OCI-LY7 (cell line): ENCODE measurements at regions not wholly inside any gene's neighbourhood (a gene's known extent, or its start where the extent isn't known, plus 50 kb on each side); places are given as distances from the start of the nearest gene placed in this dataset.

Experiments used
- EZH2phosphoT487 ChIP-seq: fragments of 200-600 bp; sonication (generic); IDR thresholded peaks from 2 replicates; pipeline ENCODE4 v1.6.1; 2018; ENCODE audit warnings: low read depth, borderline replicate concordance, mild to moderate bottlenecking, mixed run types, antibody characterized with exemption, low read length, moderate library complexity, mixed read lengths
- TF ChIP-seq, protein P1 (sequence below): fragments of 200-600 bp; sonication (generic); conservative IDR thresholded peaks from 2 replicates; pipeline ENCODE4 v1.5.1; 2014; ENCODE audit warnings: mild to moderate bottlenecking, antibody characterized with exemption, low read length, moderate library complexity, mixed read lengths

DNA sequence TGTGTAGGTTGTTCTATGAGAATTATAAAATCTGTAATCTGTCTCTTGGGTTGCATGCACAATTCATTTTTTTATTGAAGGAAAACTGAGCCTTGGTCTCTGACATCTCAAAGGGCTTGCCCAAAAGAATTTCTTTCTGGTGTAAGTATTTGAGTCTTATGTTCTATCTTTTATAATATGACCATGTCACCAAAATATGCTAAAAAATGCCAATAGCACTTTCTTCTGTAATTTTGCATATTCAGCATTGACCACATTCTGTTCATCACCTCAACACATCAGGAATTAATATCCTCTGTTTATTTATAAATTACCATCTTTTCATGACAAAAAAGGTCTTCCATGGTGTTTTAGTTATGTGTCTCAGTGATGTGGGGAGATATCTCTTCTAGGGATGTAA, 268.7 kb upstream of the TCF4 start:
- TF ChIP-seq, protein P1, sequence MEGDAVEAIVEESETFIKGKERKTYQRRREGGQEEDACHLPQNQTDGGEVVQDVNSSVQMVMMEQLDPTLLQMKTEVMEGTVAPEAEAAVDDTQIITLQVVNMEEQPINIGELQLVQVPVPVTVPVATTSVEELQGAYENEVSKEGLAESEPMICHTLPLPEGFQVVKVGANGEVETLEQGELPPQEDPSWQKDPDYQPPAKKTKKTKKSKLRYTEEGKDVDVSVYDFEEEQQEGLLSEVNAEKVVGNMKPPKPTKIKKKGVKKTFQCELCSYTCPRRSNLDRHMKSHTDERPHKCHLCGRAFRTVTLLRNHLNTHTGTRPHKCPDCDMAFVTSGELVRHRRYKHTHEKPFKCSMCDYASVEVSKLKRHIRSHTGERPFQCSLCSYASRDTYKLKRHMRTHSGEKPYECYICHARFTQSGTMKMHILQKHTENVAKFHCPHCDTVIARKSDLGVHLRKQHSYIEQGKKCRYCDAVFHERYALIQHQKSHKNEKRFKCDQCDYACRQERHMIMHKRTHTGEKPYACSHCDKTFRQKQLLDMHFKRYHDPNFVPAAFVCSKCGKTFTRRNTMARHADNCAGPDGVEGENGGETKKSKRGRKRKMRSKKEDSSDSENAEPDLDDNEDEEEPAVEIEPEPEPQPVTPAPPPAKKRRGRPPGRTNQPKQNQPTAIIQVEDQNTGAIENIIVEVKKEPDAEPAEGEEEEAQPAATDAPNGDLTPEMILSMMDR = no peak
- TF ChIP-seq EZH2phosphoT487 = no peak
